ENCODE measurements at regions not wholly inside any gene's neighbourhood (a gene's known extent, or its start where the extent isn't known, plus 50 kb on each side); places are given as distances from the start of the nearest gene placed in this dataset.
"Not testable (repeated sequence)": the region's sequence is repeated elsewhere in the genome, so short reads cannot be mapped to it uniquely, and the experiment has no call there.

GRCh38 chr7:25456467-25457171, 228.3 kb upstream of the NPVF start:
- no peak for DNase-seq

- no peak for DNase-seq
Measured at GRCh38 chr7:25459057-25459456, 230.8 kb upstream of the NPVF start.

GRCh38 chr7:25460433-25460832, 232.1 kb upstream of the NPVF start:
- no peak for DNase-seq

GRCh38 chr7:25469669-25470068, 241.4 kb upstream of the NPVF start:
- no peak for DNase-seq

- no peak for DNase-seq
Measured at GRCh38 chr7:25476863-25477499, 248.7 kb upstream of the NPVF start.

GRCh38 chr7:25478221-25478620, 249.9 kb upstream of the NPVF start:
- DNase-seq, result not testable (repeated sequence)

- no peak for DNase-seq
Measured at GRCh38 chr7:25478925-25479324, 250.6 kb upstream of the NPVF start.

- DNase-seq, result no peak
Measured at GRCh38 chr7:25481891-25482290, 253.6 kb upstream of the NPVF start.

- DNase-seq, result no peak
Measured at GRCh38 chr7:25482631-25483030, 254.3 kb upstream of the NPVF start.

GRCh38 chr7:25485026-25485425, 256.7 kb upstream of the NPVF start:
- DNase-seq, result no peak

GRCh38 chr7:25486656-25487055, 258.4 kb upstream of the NPVF start:
- DNase-seq, result no peak

GRCh38 chr7:25493805-25494366, 265.6 kb upstream of the NPVF start:
- no peak for DNase-seq

GRCh38 chr7:25494896-25495295, 266.6 kb upstream of the NPVF start:
- no peak for DNase-seq

- DNase-seq, result no peak
Measured at GRCh38 chr7:25495342-25496250, 267.3 kb upstream of the NPVF start.

- DNase-seq, result peak in 1 of 5 donors; percentile 70
Measured at GRCh38 chr7:25496476-25497368, 268.4 kb upstream of the NPVF start.

GRCh38 chr7:25500393-25500921, 272.2 kb upstream of the NPVF start:
- DNase-seq, result no peak

- no peak for DNase-seq
Measured at GRCh38 chr7:25503306-25503705, 275.0 kb upstream of the NPVF start.

- no peak for DNase-seq
Measured at GRCh38 chr7:25512061-25512687, 283.9 kb upstream of the NPVF start.

- no peak for DNase-seq
Measured at GRCh38 chr7:25515633-25516275, 287.5 kb upstream of the NPVF start.

- DNase-seq, result no peak
Measured at GRCh38 chr7:25517906-25518305, 289.6 kb upstream of the NPVF start.

GRCh38 chr7:25520017-25520416, 291.7 kb upstream of the NPVF start:
- DNase-seq, result no peak
